ENCODE measurements at regions not wholly inside any gene's neighbourhood (a gene's known extent, or its start where the extent isn't known, plus 50 kb on each side); places are given as distances from the start of the nearest gene placed in this dataset.

- no peak overlapping the region for H3K27ac ChIP-seq (ENCODE audit: low read length in 2 of 2)
- H3K9ac ChIP-seq (ENCODE audit: low read length): no peak overlapping the region
- ATAC-seq (ENCODE audit: low read depth) (no peak), DNase-seq (no peak)
- no peaks in the 10 kb centered on the region for H3K4me1 ChIP-seq (ENCODE audit: control insufficient read depth in 2 of 2, insufficient read depth in 2 of 2, low read length in 2 of 2)
- H3K27me3 Mint-ChIP-seq: peaks cover 28% of the 10 kb centered on the region
- ChIA-PET CTCF (no interaction called here), POLR2A (no interaction called here)
- no peak overlapping the region for H3K4me2 ChIP-seq (replicated peaks; ENCODE audit: low read depth, low read length, poor library complexity, severe bottlenecking)
- peaks cover 0 to 4% (median 0%) of the 10 kb centered on the region in 4 experiments for H3K27me3 ChIP-seq (replicated peaks in 1 of 4; ENCODE audit: control extremely low read depth in 1 of 4, control insufficient read depth in 3 of 4, insufficient read depth in 4 of 4, low read length in 3 of 4)
- H3K27ac Mint-ChIP-seq: no peak overlapping the region
- H3K79me2 ChIP-seq (ENCODE audit: control insufficient read depth, insufficient read depth, low read length): no peaks in the 10 kb centered on the region
- TF ChIP-seq CTCF (IDR thresholded peaks at IDR 0.05) (no peak), EZH2 (IDR thresholded peaks at IDR 0.05; ENCODE audit: borderline replicate concordance, insufficient read depth, low read depth, low read length, poor library complexity, severe bottlenecking) (no peak)
- no peaks in the 10 kb centered on the region for H3K4me1 Mint-ChIP-seq
- H3K9me3 ChIP-seq (ENCODE audit: control extremely low read depth in 1 of 3, control insufficient read depth in 2 of 3, insufficient read depth in 1 of 3, low read length in 2 of 3): peaks cover 0 to 2% (median 0%) of the 10 kb centered on the region in 3 donors
- no peaks in the 10 kb centered on the region for H3K36me3 ChIP-seq (replicated peaks in 1 of 2; ENCODE audit: control extremely low read depth in 1 of 2, control insufficient read depth in 1 of 2, extremely low read depth in 1 of 2, insufficient read depth in 2 of 2, low read length in 1 of 2)
- WGBS (ENCODE audit: insufficient coverage): 60% methylated on average over 3 of the region's 4 CpGs
- no peak overlapping the region for H2AFZ ChIP-seq (ENCODE audit: insufficient read depth, low read depth, low read length, poor library complexity, severe bottlenecking)
- intact Hi-C loops (cut with micrococcal nuclease): no loop called here
- H3K4me3 ChIP-seq (ENCODE audit: control extremely low read depth in 1 of 5, extremely low read depth in 1 of 5, insufficient read depth in 1 of 5, low read depth in 2 of 5, low read length in 4 of 5): no peak overlapping the region
- H3K4me3 Mint-ChIP-seq: no peak overlapping the region
- H3K9me3 Mint-ChIP-seq (ENCODE audit: insufficient read depth): peaks cover 3% of the 10 kb centered on the region
- no peaks in the 10 kb centered on the region for H4K20me1 ChIP-seq (ENCODE audit: control insufficient read depth, insufficient read depth, low read length, poor library complexity, severe bottlenecking)
These were observed 67.2 kb upstream of the DLG1 start for GRCh38 chr3:197365586-197365985.

DNA sequence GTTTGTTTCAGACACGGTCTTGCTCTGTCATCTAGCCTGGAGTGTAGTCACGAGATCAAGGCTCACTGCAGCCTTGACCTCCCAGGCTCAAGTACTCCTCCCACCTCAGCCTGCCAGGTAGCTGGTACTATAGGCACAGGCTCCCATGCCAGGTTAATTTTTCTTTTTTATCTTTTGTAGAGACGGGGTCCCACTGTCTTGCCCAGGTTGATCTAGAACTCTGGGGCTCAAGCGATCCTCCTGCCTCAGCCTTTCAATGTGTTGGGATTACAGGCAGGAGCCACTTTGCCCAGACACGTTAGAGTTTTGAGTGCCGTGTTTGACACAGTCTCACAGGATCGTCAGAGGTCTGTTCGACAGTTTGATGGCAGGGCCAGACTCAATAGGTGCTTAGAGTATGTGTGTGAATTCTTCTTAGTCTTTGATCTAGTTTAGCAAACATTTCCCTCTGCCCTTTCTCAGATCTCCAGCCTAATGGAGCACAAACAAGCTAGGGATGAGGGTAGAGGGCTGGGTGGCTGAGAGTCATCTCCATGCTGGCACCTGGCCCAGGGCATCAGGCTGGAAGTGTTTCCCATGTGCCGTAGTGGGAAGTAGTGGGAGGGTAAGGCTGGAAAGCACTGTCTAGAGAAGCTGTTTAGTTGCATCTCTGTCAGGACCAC, 66.1 kb upstream of the DLG1 start:
- H3K27me3 Mint-ChIP-seq: peaks cover 32% of the 10 kb centered on the region
- Histone ChIP-seq H3K9ac (ENCODE audit: low read length) (no peak overlapping the region), H3K4me2 (replicated peaks; ENCODE audit: low read depth, low read length, poor library complexity, severe bottlenecking) (no peak overlapping the region), H3K27me3 (replicated peaks in 1 of 4; ENCODE audit: control extremely low read depth in 1 of 4, control insufficient read depth in 3 of 4, insufficient read depth in 4 of 4, low read length in 3 of 4) (peaks cover 0 to 4% (median 0%) of the 10 kb centered on the region in 4 experiments), H3K27ac (ENCODE audit: low read length in 2 of 2) (no peak overlapping the region), H3K79me2 (ENCODE audit: control insufficient read depth, insufficient read depth, low read length) (no peaks in the 10 kb centered on the region), H3K4me1 (ENCODE audit: control insufficient read depth in 2 of 2, insufficient read depth in 2 of 2, low read length in 2 of 2) (no peaks in the 10 kb centered on the region), H3K9me3 (ENCODE audit: control extremely low read depth in 1 of 3, control insufficient read depth in 2 of 3, insufficient read depth in 1 of 3, low read length in 2 of 3) (peaks cover 0 to 9% (median 8%) of the 10 kb centered on the region in 3 donors), H3K36me3 (replicated peaks in 1 of 2; ENCODE audit: control extremely low read depth in 1 of 2, control insufficient read depth in 1 of 2, extremely low read depth in 1 of 2, insufficient read depth in 2 of 2, low read length in 1 of 2) (no peaks in the 10 kb centered on the region), H4K20me1 (ENCODE audit: control insufficient read depth, insufficient read depth, low read length, poor library complexity, severe bottlenecking) (no peaks in the 10 kb centered on the region), H3K4me3 (ENCODE audit: control extremely low read depth in 1 of 5, extremely low read depth in 1 of 5, insufficient read depth in 1 of 5, low read depth in 2 of 5, low read length in 4 of 5) (no peak overlapping the region), H2AFZ (ENCODE audit: insufficient read depth, low read depth, low read length, poor library complexity, severe bottlenecking) (no peak overlapping the region)
- CTCF ChIA-PET: no interaction called here
- POLR2A ChIA-PET: no interaction called here
- no peaks in the 10 kb centered on the region for H3K4me1 Mint-ChIP-seq
- DNase-seq (no peak), ATAC-seq (ENCODE audit: low read depth) (no peak)
- TF ChIP-seq CTCF (IDR thresholded peaks at IDR 0.05) (no peak), EZH2 (IDR thresholded peaks at IDR 0.05; ENCODE audit: borderline replicate concordance, insufficient read depth, low read depth, low read length, poor library complexity, severe bottlenecking) (no peak)
- 90% methylated on average over 3 of the region's 9 CpGs for WGBS (ENCODE audit: insufficient coverage)
- H3K27ac Mint-ChIP-seq: no peak overlapping the region
- intact Hi-C loops (cut with micrococcal nuclease): no loop called here
- H3K9me3 Mint-ChIP-seq (ENCODE audit: insufficient read depth): peaks cover 9% of the 10 kb centered on the region
- H3K4me3 Mint-ChIP-seq: no peak overlapping the region

Data from B cell (primary cell).